ENCODE measurements at regions not wholly inside any gene's neighbourhood (a gene's known extent, or its start where the extent isn't known, plus 50 kb on each side); places are given as distances from the start of the nearest gene placed in this dataset.
A peak's percentile ranks its signal among the peaks of the same experiment; 100 is the strongest.

- DNase-seq (ENCODE audit: low read depth): no peak
- TF ChIP-seq CTCF (IDR thresholded peaks at IDR 0.05; ENCODE audit: low read depth, low read length) (no peak), MYC (IDR thresholded peaks at IDR 0.05; ENCODE audit: low read depth, low read length) (no peak), MAX (IDR thresholded peaks at IDR 0.05; ENCODE audit: low read depth, low read length) (no peak), POLR2A (IDR thresholded peaks at IDR 0.05; ENCODE audit: extremely low read depth, insufficient read length) (no peak)
- no peak overlapping the region for H3K4me3 ChIP-seq (ENCODE audit: low read depth, low read length)
Measured at GRCh38 chr10:6650586-6650985, 70.5 kb upstream of the PRKCQ start.

- no peak overlapping the region for H3K4me3 ChIP-seq (ENCODE audit: low read depth, low read length)
- no peak for TF ChIP-seq MYC (IDR thresholded peaks at IDR 0.05; ENCODE audit: low read depth, low read length)
- no peak for DNase-seq (ENCODE audit: low read depth)
Measured at GRCh38 chr10:6649903-6650302, 69.8 kb upstream of the PRKCQ start.

GRCh38 chr10:6648894-6649720, 69.0 kb upstream of the PRKCQ start:
- no peak for TF ChIP-seq MAX (IDR thresholded peaks at IDR 0.05; ENCODE audit: low read depth, low read length)
- TF ChIP-seq CTCF (IDR thresholded peaks at IDR 0.05; ENCODE audit: low read depth, low read length): no peak
- no peak for TF ChIP-seq MYC (IDR thresholded peaks at IDR 0.05; ENCODE audit: low read depth, low read length)
- TF ChIP-seq POLR2A (IDR thresholded peaks at IDR 0.05; ENCODE audit: extremely low read depth, insufficient read length): no peak
- DNase-seq (ENCODE audit: low read depth): no peak
- H3K4me3 ChIP-seq (ENCODE audit: low read depth, low read length): no peak overlapping the region

GRCh38 chr10:6647811-6648526, 67.9 kb upstream of the PRKCQ start:
- TF ChIP-seq MAX (IDR thresholded peaks at IDR 0.05; ENCODE audit: low read depth, low read length) (no peak), CTCF (IDR thresholded peaks at IDR 0.05; ENCODE audit: low read depth, low read length) (peak; percentile 59)
- DNase-seq (ENCODE audit: low read depth): peak; percentile 58
- H3K4me3 ChIP-seq (ENCODE audit: low read depth, low read length): no peak overlapping the region

GRCh38 chr10:6643962-6644361, 63.9 kb upstream of the PRKCQ start:
- TF ChIP-seq POLR2A (IDR thresholded peaks at IDR 0.05; ENCODE audit: extremely low read depth, insufficient read length) (no peak), CTCF (IDR thresholded peaks at IDR 0.05; ENCODE audit: low read depth, low read length) (no peak), MAX (IDR thresholded peaks at IDR 0.05; ENCODE audit: low read depth, low read length) (no peak)
- no peak for DNase-seq (ENCODE audit: low read depth)
- no peak overlapping the region for H3K4me3 ChIP-seq (ENCODE audit: low read depth, low read length)

GRCh38 chr10:6642876-6643275, 62.8 kb upstream of the PRKCQ start:
- TF ChIP-seq MYC (IDR thresholded peaks at IDR 0.05; ENCODE audit: low read depth, low read length): no peak
- no peak for TF ChIP-seq POLR2A (IDR thresholded peaks at IDR 0.05; ENCODE audit: extremely low read depth, insufficient read length)
- TF ChIP-seq CTCF (IDR thresholded peaks at IDR 0.05; ENCODE audit: low read depth, low read length): no peak
- H3K4me3 ChIP-seq (ENCODE audit: low read depth, low read length): no peak overlapping the region
- DNase-seq (ENCODE audit: low read depth): no peak

Data from NB4 (cell line).